ENCODE measurements at regions not wholly inside any gene's neighbourhood (a gene's known extent, or its start where the extent isn't known, plus 50 kb on each side); places are given as distances from the start of the nearest gene placed in this dataset.

- no peaks in the 10 kb centered on the region for H3K36me3 ChIP-seq (ENCODE audit: low read length)
- H3K27me3 ChIP-seq (ENCODE audit: low read length) = no peaks in the 10 kb centered on the region
- H4K20me1 ChIP-seq (ENCODE audit: low read depth, low read length) = no peaks in the 10 kb centered on the region
- H3K9ac ChIP-seq (ENCODE audit: low read length) = no peak overlapping the region
- no peaks in the 10 kb centered on the region for H3K79me2 ChIP-seq (ENCODE audit: insufficient read depth, low read length)
- H2AFZ ChIP-seq (ENCODE audit: low read depth, low read length, severe bottlenecking) = no peak overlapping the region
- no peak overlapping the region for H3K4me2 ChIP-seq (ENCODE audit: low read depth, low read length, poor library complexity, severe bottlenecking)
- H3K9me2 ChIP-seq (replicated peaks; ENCODE audit: insufficient read depth, low read length) = no peaks in the 10 kb centered on the region
- no peak overlapping the region for H3K4me3 ChIP-seq (ENCODE audit: insufficient read depth, low read length, poor library complexity, severe bottlenecking)
- H3K9me3 ChIP-seq (ENCODE audit: insufficient read depth, low read length) = no peaks in the 10 kb centered on the region
- H3K27ac ChIP-seq (ENCODE audit: low read depth, low read length) = no peak overlapping the region
- no peak for TF ChIP-seq CTCF (IDR thresholded peaks at IDR 0.05; ENCODE audit: insufficient read depth, low read length, poor library complexity, severe bottlenecking)
- no peaks in the 10 kb centered on the region for H3F3A ChIP-seq (ENCODE audit: insufficient read depth)
Observed at GRCh38 chr20:21821358-21821757, 115.9 kb downstream of the PAX1 start.

GRCh38 chr20:21820688-21821087 is 115.2 kb downstream of the PAX1 start:
- H3K27ac ChIP-seq (ENCODE audit: low read depth, low read length) = no peak overlapping the region
- no peaks in the 10 kb centered on the region for H3K79me2 ChIP-seq (ENCODE audit: insufficient read depth, low read length)
- no peak overlapping the region for H3K4me2 ChIP-seq (ENCODE audit: low read depth, low read length, poor library complexity, severe bottlenecking)
- H3K36me3 ChIP-seq (ENCODE audit: low read length) = no peaks in the 10 kb centered on the region
- TF ChIP-seq EZH2phosphoT487 (conservative IDR thresholded peaks at IDR 0.05; ENCODE audit: low read length) (no peak), CTCF (IDR thresholded peaks at IDR 0.05; ENCODE audit: insufficient read depth, low read length, poor library complexity, severe bottlenecking) (no peak)
- H3K27me3 ChIP-seq (ENCODE audit: low read length) = no peaks in the 10 kb centered on the region
- H3K9me2 ChIP-seq (replicated peaks; ENCODE audit: insufficient read depth, low read length) = no peaks in the 10 kb centered on the region
- no peaks in the 10 kb centered on the region for H3F3A ChIP-seq (ENCODE audit: insufficient read depth)
- no peak overlapping the region for H2AFZ ChIP-seq (ENCODE audit: low read depth, low read length, severe bottlenecking)
- no peaks in the 10 kb centered on the region for H4K20me1 ChIP-seq (ENCODE audit: low read depth, low read length)
- no peak overlapping the region for H3K4me3 ChIP-seq (ENCODE audit: insufficient read depth, low read length, poor library complexity, severe bottlenecking)
- H3K9ac ChIP-seq (ENCODE audit: low read length) = no peak overlapping the region
- no peaks in the 10 kb centered on the region for H3K9me3 ChIP-seq (ENCODE audit: insufficient read depth, low read length)

- H3K9ac ChIP-seq (ENCODE audit: low read length) = no peak overlapping the region
- H3K27me3 ChIP-seq (ENCODE audit: low read length) = no peaks in the 10 kb centered on the region
- H3K4me2 ChIP-seq (ENCODE audit: low read depth, low read length, poor library complexity, severe bottlenecking) = no peak overlapping the region
- H4K20me1 ChIP-seq (ENCODE audit: low read depth, low read length) = no peaks in the 10 kb centered on the region
- no peaks in the 10 kb centered on the region for H3F3A ChIP-seq (ENCODE audit: insufficient read depth)
- H2AFZ ChIP-seq (ENCODE audit: low read depth, low read length, severe bottlenecking) = no peak overlapping the region
- no peak overlapping the region for H3K27ac ChIP-seq (ENCODE audit: low read depth, low read length)
- no peaks in the 10 kb centered on the region for H3K9me3 ChIP-seq (ENCODE audit: insufficient read depth, low read length)
- H3K4me3 ChIP-seq (ENCODE audit: insufficient read depth, low read length, poor library complexity, severe bottlenecking) = no peak overlapping the region
- no peaks in the 10 kb centered on the region for H3K9me2 ChIP-seq (replicated peaks; ENCODE audit: insufficient read depth, low read length)
- TF ChIP-seq CTCF (IDR thresholded peaks at IDR 0.05; ENCODE audit: insufficient read depth, low read length, poor library complexity, severe bottlenecking) (no peak), EZH2phosphoT487 (conservative IDR thresholded peaks at IDR 0.05; ENCODE audit: low read length) (no peak)
- H3K36me3 ChIP-seq (ENCODE audit: low read length) = no peaks in the 10 kb centered on the region
- no peaks in the 10 kb centered on the region for H3K79me2 ChIP-seq (ENCODE audit: insufficient read depth, low read length)
Observed at GRCh38 chr20:21820045-21820444, 114.6 kb downstream of the PAX1 start.

- no peaks in the 10 kb centered on the region for H4K20me1 ChIP-seq (ENCODE audit: low read depth, low read length)
- H3K27ac ChIP-seq (ENCODE audit: low read depth, low read length) = no peak overlapping the region
- H2AFZ ChIP-seq (ENCODE audit: low read depth, low read length, severe bottlenecking) = no peak overlapping the region
Observed at GRCh38 chr20:21812379-21812778, 106.9 kb downstream of the PAX1 start.

More at GRCh38 chr20:21812379-21812778, 106.9 kb downstream of the PAX1 start:
- no peaks in the 10 kb centered on the region for H3K36me3 ChIP-seq (ENCODE audit: low read length)
- no peaks in the 10 kb centered on the region; the same call in 1 of the 2 replicates for H3K9me2 ChIP-seq (replicated peaks; ENCODE audit: insufficient read depth, low read length)
- TF ChIP-seq CTCF (IDR thresholded peaks at IDR 0.05; ENCODE audit: insufficient read depth, low read length, poor library complexity, severe bottlenecking) (no peak), EZH2phosphoT487 (conservative IDR thresholded peaks at IDR 0.05; ENCODE audit: low read length) (no peak)
- H3K4me2 ChIP-seq (ENCODE audit: low read depth, low read length, poor library complexity, severe bottlenecking) = no peak overlapping the region
- H3F3A ChIP-seq (ENCODE audit: insufficient read depth) = no peaks in the 10 kb centered on the region
- H3K27me3 ChIP-seq (ENCODE audit: low read length) = no peaks in the 10 kb centered on the region
- no peaks in the 10 kb centered on the region for H3K9me3 ChIP-seq (ENCODE audit: insufficient read depth, low read length)
- no peaks in the 10 kb centered on the region for H3K79me2 ChIP-seq (ENCODE audit: insufficient read depth, low read length)
- no peak overlapping the region for H3K9ac ChIP-seq (ENCODE audit: low read length)
- H3K4me3 ChIP-seq (ENCODE audit: insufficient read depth, low read length, poor library complexity, severe bottlenecking) = no peak overlapping the region
